ENCODE measurements at regions not wholly inside any gene's neighbourhood (a gene's known extent, or its start where the extent isn't known, plus 50 kb on each side); places are given as distances from the start of the nearest gene placed in this dataset.

DNA sequence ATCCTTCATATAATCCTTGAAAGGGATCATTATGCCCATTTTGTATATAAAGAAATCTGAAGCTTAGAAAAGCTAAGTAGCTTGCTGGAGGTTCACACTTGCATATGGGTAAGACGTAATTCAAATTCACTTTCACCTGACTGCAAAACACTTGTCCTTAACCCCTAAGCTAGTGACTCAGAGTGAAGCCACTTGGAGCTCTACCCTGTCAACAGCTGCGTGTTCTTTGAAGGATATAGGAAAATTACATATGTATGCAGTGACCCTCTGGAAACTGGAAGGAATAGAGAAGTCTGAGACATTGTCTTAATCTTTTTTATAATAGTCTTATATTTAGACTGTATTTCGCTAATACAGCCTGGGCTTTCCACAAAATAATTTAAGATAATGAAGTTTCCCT is 80.0 kb upstream of the STK32A start:
- TF ChIP-seq, protein P1, sequence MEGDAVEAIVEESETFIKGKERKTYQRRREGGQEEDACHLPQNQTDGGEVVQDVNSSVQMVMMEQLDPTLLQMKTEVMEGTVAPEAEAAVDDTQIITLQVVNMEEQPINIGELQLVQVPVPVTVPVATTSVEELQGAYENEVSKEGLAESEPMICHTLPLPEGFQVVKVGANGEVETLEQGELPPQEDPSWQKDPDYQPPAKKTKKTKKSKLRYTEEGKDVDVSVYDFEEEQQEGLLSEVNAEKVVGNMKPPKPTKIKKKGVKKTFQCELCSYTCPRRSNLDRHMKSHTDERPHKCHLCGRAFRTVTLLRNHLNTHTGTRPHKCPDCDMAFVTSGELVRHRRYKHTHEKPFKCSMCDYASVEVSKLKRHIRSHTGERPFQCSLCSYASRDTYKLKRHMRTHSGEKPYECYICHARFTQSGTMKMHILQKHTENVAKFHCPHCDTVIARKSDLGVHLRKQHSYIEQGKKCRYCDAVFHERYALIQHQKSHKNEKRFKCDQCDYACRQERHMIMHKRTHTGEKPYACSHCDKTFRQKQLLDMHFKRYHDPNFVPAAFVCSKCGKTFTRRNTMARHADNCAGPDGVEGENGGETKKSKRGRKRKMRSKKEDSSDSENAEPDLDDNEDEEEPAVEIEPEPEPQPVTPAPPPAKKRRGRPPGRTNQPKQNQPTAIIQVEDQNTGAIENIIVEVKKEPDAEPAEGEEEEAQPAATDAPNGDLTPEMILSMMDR (IDR thresholded peaks at IDR 0.05) = no peak
- Histone ChIP-seq H3K4me3 (no peak overlapping the region), H3K9me3 (no peaks in the 10 kb centered on the region), H3K27me3 (ENCODE audit: low read depth) (no peaks in the 10 kb centered on the region), H3K4me1 (no peaks in the 10 kb centered on the region), H3K27ac (no peak overlapping the region), H3K36me3 (no peaks in the 10 kb centered on the region)
- ATAC-seq = no peak
- intact Hi-C loops (cut with DNase I) = no loop called here
- no peak for DNase-seq

DNA sequence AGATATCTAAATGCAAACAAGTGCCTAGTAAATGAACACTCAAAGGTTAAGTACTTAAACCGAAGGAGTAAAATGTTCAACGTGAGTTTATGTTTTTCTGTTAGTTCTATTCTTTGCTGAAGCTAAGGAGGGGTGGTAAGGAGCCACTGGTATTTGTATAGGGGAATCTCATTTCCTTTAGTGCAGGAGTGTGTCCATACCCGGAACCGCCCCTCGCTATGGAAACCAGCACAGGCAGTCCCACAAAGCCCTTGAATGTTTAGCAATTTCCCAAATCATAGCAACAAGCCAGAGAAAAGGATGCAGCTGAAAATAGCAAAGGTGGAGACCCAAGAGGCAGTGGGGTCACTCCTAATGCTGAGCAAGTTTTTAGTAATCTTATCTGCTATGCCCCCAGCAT is 78.8 kb upstream of the STK32A start:
- Histone ChIP-seq H3K27ac (no peak overlapping the region), H3K36me3 (no peaks in the 10 kb centered on the region), H3K27me3 (ENCODE audit: low read depth) (no peaks in the 10 kb centered on the region), H3K9me3 (no peaks in the 10 kb centered on the region), H3K4me3 (no peak overlapping the region), H3K4me1 (no peaks in the 10 kb centered on the region)
- intact Hi-C loops (cut with DNase I) = no loop called here
- DNase-seq (no peak), ATAC-seq (no peak)
- TF ChIP-seq, protein P1 (IDR thresholded peaks at IDR 0.05) = no peak

DNA sequence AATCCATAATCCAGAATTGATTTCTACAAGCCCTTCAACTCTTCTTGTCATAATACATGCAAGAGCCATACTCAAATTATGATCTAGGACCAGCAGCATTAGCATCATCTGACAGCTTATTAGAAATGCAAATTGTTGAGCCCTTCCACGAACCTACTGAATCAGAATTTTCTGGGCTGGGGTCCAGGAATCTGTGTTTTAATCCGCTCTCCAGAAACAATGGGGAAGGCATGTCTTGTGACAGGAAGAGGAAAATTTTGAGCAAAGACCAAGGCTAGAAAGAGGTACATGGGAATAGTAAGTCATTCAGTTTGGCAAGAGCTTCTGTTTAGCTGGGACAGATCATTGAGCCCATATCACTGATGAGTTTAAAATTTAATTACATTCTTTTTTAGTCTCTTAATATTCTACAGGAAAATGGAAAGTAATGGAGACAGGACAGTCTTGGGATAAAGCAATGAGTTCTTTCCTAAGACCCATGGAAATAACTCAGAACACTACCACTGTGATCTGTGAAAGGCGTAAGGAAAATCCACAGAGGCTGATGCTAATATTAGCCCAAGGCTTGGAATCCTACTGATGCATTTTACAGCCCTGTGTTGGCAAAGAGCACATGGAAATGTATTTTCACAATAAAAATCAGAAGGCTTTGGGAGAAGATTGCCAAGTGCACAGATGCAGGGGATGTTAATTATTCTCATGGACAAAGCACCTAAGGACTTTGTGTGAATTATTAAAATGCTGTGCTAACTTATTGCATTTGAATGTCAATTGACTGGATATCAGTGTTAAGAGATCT is 73.7 kb upstream of the STK32A start:
- H3K27ac ChIP-seq = no peak overlapping the region
- ATAC-seq (no peak), DNase-seq (no peak)
- intact Hi-C loops (cut with DNase I) = no loop called here
- H3K4me1 ChIP-seq = no peaks in the 10 kb centered on the region
- H3K36me3 ChIP-seq = no peaks in the 10 kb centered on the region
- TF ChIP-seq, protein P1 (IDR thresholded peaks at IDR 0.05) = no peak
- H3K4me3 ChIP-seq = no peak overlapping the region
- H3K27me3 ChIP-seq (ENCODE audit: low read depth) = no peaks in the 10 kb centered on the region
- no peaks in the 10 kb centered on the region for H3K9me3 ChIP-seq

DNA sequence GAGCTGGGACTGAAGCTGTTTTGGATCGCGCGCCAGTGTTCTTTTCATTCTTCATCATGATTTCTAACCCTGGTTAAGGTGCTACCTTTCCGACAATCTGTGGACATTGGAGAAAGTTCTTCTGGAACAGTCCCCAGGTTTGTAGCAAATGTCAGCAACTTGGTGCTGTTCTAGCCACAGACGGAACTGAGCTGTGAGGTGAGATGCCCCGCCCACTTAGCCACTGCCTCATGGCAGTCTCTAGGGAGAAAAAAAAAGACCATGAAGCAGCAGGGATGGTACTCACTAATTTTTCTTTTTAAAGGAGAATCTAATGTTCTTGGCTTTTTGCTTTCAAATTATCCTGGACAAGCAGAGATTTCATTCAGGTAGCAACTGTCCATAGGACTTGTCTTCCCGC is 72.1 kb upstream of the STK32A start:
- H3K9me3 ChIP-seq = no peaks in the 10 kb centered on the region
- no peaks in the 10 kb centered on the region for H3K4me1 ChIP-seq
- intact Hi-C loops (cut with DNase I) = no loop called here
- no peaks in the 10 kb centered on the region for H3K27me3 ChIP-seq (ENCODE audit: low read depth)
- H3K4me3 ChIP-seq = no peak overlapping the region
- TF ChIP-seq, protein P1 (IDR thresholded peaks at IDR 0.05) = no peak
- no peak for ATAC-seq
- no peak overlapping the region for H3K27ac ChIP-seq
- no peak for DNase-seq
- no peaks in the 10 kb centered on the region for H3K36me3 ChIP-seq

DNA sequence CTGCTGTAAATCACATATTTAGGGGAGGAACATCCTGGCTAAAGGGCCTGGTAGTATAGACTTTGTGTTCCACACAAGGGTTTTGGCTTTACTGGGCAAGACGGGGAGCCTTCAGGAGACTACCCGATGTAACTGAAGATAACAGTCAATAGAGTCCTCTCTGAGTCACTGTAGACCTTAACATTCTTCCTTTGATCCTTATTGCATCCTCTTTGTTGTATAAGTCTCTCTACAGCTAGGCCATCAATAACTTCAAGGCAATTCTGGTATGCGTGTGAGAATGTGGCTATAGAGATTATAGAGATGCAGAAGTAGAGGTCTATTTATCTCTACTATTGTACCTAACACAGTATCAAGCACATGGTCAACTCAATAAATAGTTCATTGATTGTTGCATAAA is 67.3 kb upstream of the STK32A start:
- H3K4me3 ChIP-seq = no peak overlapping the region
- H3K4me1 ChIP-seq = no peaks in the 10 kb centered on the region
- intact Hi-C loops (cut with DNase I) = no loop called here
- no peak for ATAC-seq
- no peaks in the 10 kb centered on the region for H3K9me3 ChIP-seq
- H3K27me3 ChIP-seq (ENCODE audit: low read depth) = no peaks in the 10 kb centered on the region
- H3K36me3 ChIP-seq = no peaks in the 10 kb centered on the region
- no peak for DNase-seq
- no peak overlapping the region for H3K27ac ChIP-seq
- TF ChIP-seq, protein P1 (IDR thresholded peaks at IDR 0.05) = no peak

All from lower lobe of right lung (tissue), 2 donors.